PC-3 (cell line): ENCODE measurements at regions not wholly inside any gene's neighbourhood (a gene's known extent, or its start where the extent isn't known, plus 50 kb on each side); places are given as distances from the start of the nearest gene placed in this dataset.

ENCODE experiments used
- CTCF ChIP-seq: fragments of 300-600 bp; sonication (generic); conservative IDR thresholded peaks from 2 replicates; pipeline ENCODE4 v1.5.1; 2017; ENCODE audit warnings: antibody characterized with exemption, low read depth, mild to moderate bottlenecking, low read length
- EZH2 ChIP-seq: fragments of 300-600 bp; sonication (generic); IDR thresholded peaks from one replicate; pipeline ENCODE4 v1.6.1; 2017; ENCODE audit warnings: antibody characterized with exemption, mild to moderate bottlenecking, low read length; ENCODE audit not compliant: unreplicated experiment
- EZH2phosphoT487 ChIP-seq: fragments of 300-600 bp; sonication (generic); IDR thresholded peaks from 2 replicates; pipeline ENCODE4 v1.6.1; 2018; ENCODE audit warnings: mild to moderate bottlenecking, antibody characterized with exemption, low read length, borderline replicate concordance

GRCh38 chr4:114373508-114373907 is 225.1 kb upstream of the UGT8 start:
- TF ChIP-seq EZH2 (no peak), CTCF (no peak), EZH2phosphoT487 (no peak)
